Endodermal cell (in vitro differentiated cells): ENCODE measurements at regions not wholly inside any gene's neighbourhood (a gene's known extent, or its start where the extent isn't known, plus 50 kb on each side); places are given as distances from the start of the nearest gene placed in this dataset.

Source experiments
- DNase-seq: peaks from one replicate; pipeline ENCODE4 v3.0.0-alpha.2; 2017
- H3K27ac ChIP-seq: 2 replicates; pipeline ENCODE4 v1.5.1; 2013; ENCODE audit warnings: mild to moderate bottlenecking, low read depth, low read length, moderate library complexity
- H3K27me3 ChIP-seq: 2 replicates; pipeline ENCODE4 v1.6.1; 2013; ENCODE audit warnings: mild to moderate bottlenecking, low read length, moderate library complexity; ENCODE audit not compliant: insufficient read depth, control insufficient read depth, poor library complexity, severe bottlenecking
- H3K36me3 ChIP-seq: 2 replicates; pipeline ENCODE4 v1.7.0; 2013; ENCODE audit warnings: mild to moderate bottlenecking, low read length, moderate library complexity; ENCODE audit not compliant: control insufficient read depth, insufficient read depth
- H3K4me1 ChIP-seq: one replicate; pipeline ENCODE4 v1.7.0; 2013; ENCODE audit warnings: low read length; ENCODE audit not compliant: control insufficient read depth, insufficient read depth
- H3K4me3 ChIP-seq: 2 replicates; pipeline ENCODE4 v1.5.1; 2013; ENCODE audit warnings: mild to moderate bottlenecking, low read length, moderate library complexity
- H3K9ac ChIP-seq: 2 replicates; pipeline ENCODE4 v1.6.1; 2013; ENCODE audit warnings: mild to moderate bottlenecking, low read length, moderate library complexity; ENCODE audit not compliant: poor library complexity, severe bottlenecking; ENCODE audit errors: extremely low read depth
- H3K9me3 ChIP-seq: 2 replicates; pipeline ENCODE4 v1.6.1; 2013; ENCODE audit warnings: mild to moderate bottlenecking, low read length, moderate library complexity; ENCODE audit not compliant: control insufficient read depth
- H3K27ac Mint-ChIP-seq: 2 replicates; pipeline ENCODE4 v1.8.0; 2020; ENCODE audit warnings: mixed read lengths
- H3K27me3 Mint-ChIP-seq: 2 replicates; pipeline ENCODE4 v1.8.0; 2021; ENCODE audit warnings: mild to moderate bottlenecking, mixed read lengths; ENCODE audit not compliant: insufficient read depth
- H3K36me3 Mint-ChIP-seq: 2 replicates; pipeline ENCODE4 v1.8.0; 2020; ENCODE audit warnings: low read depth, mixed read lengths
- H3K4me1 Mint-ChIP-seq: 2 replicates; pipeline ENCODE4 v1.8.0; 2020; ENCODE audit warnings: mixed read lengths
- H3K4me3 Mint-ChIP-seq: 2 replicates; pipeline ENCODE4 v1.8.0; 2020; ENCODE audit warnings: mild to moderate bottlenecking, moderate library complexity, mixed read lengths
- H3K9me3 Mint-ChIP-seq: 2 replicates; pipeline ENCODE4 v1.8.0; 2020; ENCODE audit warnings: mild to moderate bottlenecking, mixed read lengths
- CTCF ChIP-seq: fragments of 200-600 bp; sonication (generic); conservative IDR thresholded peaks from 2 replicates; pipeline ENCODE4 v1.5.0; 2021; ENCODE audit warnings: antibody characterized with exemption, mild to moderate bottlenecking
- WGBS, 2 experiments: methylation state at CpG; one replicate each; pipeline versions ENCODE4 v1.1.5 to v1.1.7; 2013; ENCODE audit warnings: missing lambda C conversion rate in 2 of 2, mixed read lengths in 1 of 2; ENCODE audit not compliant: insufficient coverage in 1 of 2, insufficient read length in 1 of 2; 5-methylcytosine and 5-hydroxymethylcytosine counted together

GRCh38 chr12:97854477-97854876 lies 391.9 kb downstream of the RMST start:
- DNase-seq: no peak
- Mint-ChIP-seq H3K4me3 (no peak overlapping the region), H3K9me3 (no peaks in the 10 kb centered on the region), H3K27ac (no peak overlapping the region), H3K36me3 (no peaks in the 10 kb centered on the region), H3K27me3 (no peaks in the 10 kb centered on the region), H3K4me1 (peaks cover 11% of the 10 kb centered on the region)
- no peak for TF ChIP-seq CTCF
- WGBS, 2 experiments: 85 to 100% methylated on average over 1 of the region's 1 CpG
- no peaks in the 10 kb centered on the region for H3K36me3 ChIP-seq
- H3K4me3 ChIP-seq: no peak overlapping the region
- no peaks in the 10 kb centered on the region for H3K27me3 ChIP-seq
- H3K4me1 ChIP-seq: no peaks in the 10 kb centered on the region
- H3K9me3 ChIP-seq: no peaks in the 10 kb centered on the region
- no peak overlapping the region for H3K9ac ChIP-seq
- no peak overlapping the region for H3K27ac ChIP-seq

- no peak overlapping the region for H3K9ac ChIP-seq
- H3K9me3 ChIP-seq: peaks cover 13% of the 10 kb centered on the region
- Mint-ChIP-seq H3K27ac (no peak overlapping the region), H3K4me3 (no peak overlapping the region), H3K27me3 (no peaks in the 10 kb centered on the region), H3K9me3 (peaks cover 3% of the 10 kb centered on the region), H3K4me1 (no peaks in the 10 kb centered on the region), H3K36me3 (no peaks in the 10 kb centered on the region)
- DNase-seq: no peak
- H3K4me1 ChIP-seq: no peaks in the 10 kb centered on the region
- H3K27me3 ChIP-seq: no peaks in the 10 kb centered on the region
- TF ChIP-seq CTCF: no peak
- no peaks in the 10 kb centered on the region for H3K36me3 ChIP-seq
- WGBS, 2 experiments: 41 to 89% methylated on average over 1 to 2 of the region's 2 CpGs
- no peak overlapping the region for H3K4me3 ChIP-seq
- no peak overlapping the region for H3K27ac ChIP-seq
Observed at GRCh38 chr12:97862072-97862471, 399.5 kb downstream of the RMST start.

- no peak for DNase-seq
- Histone ChIP-seq H3K4me3 (no peak overlapping the region), H3K4me1 (no peaks in the 10 kb centered on the region), H3K27me3 (no peaks in the 10 kb centered on the region), H3K9ac (no peak overlapping the region), H3K9me3 (no peaks in the 10 kb centered on the region), H3K27ac (no peak overlapping the region), H3K36me3 (no peaks in the 10 kb centered on the region)
- H3K9me3 Mint-ChIP-seq: peaks cover under 1% of the 10 kb centered on the region
- WGBS, 2 experiments: 93 to 96% methylated on average over 4 to 6 of the region's 6 CpGs
- TF ChIP-seq CTCF: no peak
- no peaks in the 10 kb centered on the region for H3K4me1 Mint-ChIP-seq
- no peaks in the 10 kb centered on the region for H3K27me3 Mint-ChIP-seq
- H3K4me3 Mint-ChIP-seq: no peak overlapping the region
- H3K36me3 Mint-ChIP-seq: no peaks in the 10 kb centered on the region
- no peak overlapping the region for H3K27ac Mint-ChIP-seq
Observed at GRCh38 chr12:97875064-97875463, 412.5 kb downstream of the RMST start.
